ENCODE measurements at regions not wholly inside any gene's neighbourhood (a gene's known extent, or its start where the extent isn't known, plus 50 kb on each side); places are given as distances from the start of the nearest gene placed in this dataset.

- DNase-seq = no peak
- in situ Hi-C loops (cut with MboI; ENCODE audit: low sequenced_read_pairs in 4 of 4) = no loop called here
- TF ChIP-seq POLR2A (IDR thresholded peaks at IDR 0.05) = no peak
- TF ChIP-seq, protein P1, sequence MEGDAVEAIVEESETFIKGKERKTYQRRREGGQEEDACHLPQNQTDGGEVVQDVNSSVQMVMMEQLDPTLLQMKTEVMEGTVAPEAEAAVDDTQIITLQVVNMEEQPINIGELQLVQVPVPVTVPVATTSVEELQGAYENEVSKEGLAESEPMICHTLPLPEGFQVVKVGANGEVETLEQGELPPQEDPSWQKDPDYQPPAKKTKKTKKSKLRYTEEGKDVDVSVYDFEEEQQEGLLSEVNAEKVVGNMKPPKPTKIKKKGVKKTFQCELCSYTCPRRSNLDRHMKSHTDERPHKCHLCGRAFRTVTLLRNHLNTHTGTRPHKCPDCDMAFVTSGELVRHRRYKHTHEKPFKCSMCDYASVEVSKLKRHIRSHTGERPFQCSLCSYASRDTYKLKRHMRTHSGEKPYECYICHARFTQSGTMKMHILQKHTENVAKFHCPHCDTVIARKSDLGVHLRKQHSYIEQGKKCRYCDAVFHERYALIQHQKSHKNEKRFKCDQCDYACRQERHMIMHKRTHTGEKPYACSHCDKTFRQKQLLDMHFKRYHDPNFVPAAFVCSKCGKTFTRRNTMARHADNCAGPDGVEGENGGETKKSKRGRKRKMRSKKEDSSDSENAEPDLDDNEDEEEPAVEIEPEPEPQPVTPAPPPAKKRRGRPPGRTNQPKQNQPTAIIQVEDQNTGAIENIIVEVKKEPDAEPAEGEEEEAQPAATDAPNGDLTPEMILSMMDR (IDR thresholded peaks at IDR 0.05 in 4 of 5, conservative IDR thresholded peaks at IDR 0.05 in 1 of 5) = no peak
- Histone ChIP-seq H3K27ac (no peak overlapping the region), H3K4me3 (no peak overlapping the region), H3K4me1 (no peaks in the 10 kb centered on the region), H3K27me3 (no peaks in the 10 kb centered on the region), H3K36me3 (no peaks in the 10 kb centered on the region), H3K9me3 (no peaks in the 10 kb centered on the region)
- no peak for ATAC-seq
- intact Hi-C loops (cut with DNase I; ENCODE audit: low total_unique reads) = no loop called here
Measured at GRCh38 chr13:61654481-61654880, 238.8 kb upstream of the PCDH20 start.

DNA sequence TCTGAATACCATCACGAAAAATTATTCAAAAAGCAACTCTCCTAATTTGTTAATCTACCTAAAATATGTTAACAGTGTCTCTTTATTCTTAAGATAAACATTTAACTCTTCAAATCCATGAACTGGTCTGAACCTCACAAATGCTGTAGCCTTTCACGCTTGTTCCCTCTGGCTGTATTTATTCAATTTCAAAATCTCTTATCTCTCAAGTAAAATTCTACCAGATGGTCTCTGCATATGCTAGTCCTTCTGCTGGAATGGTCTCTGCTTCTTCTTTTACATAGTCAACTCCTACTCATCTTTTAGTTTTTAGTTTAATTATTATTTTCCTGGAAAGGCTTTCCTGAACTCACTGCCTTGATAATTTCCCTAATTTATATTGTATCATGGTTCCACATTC is 232.9 kb upstream of the PCDH20 start:
- no peaks in the 10 kb centered on the region for H3K4me1 ChIP-seq
- no peak for TF ChIP-seq POLR2A (IDR thresholded peaks at IDR 0.05)
- TF ChIP-seq, protein P1 (IDR thresholded peaks at IDR 0.05 in 4 of 5, conservative IDR thresholded peaks at IDR 0.05 in 1 of 5) = no peak
- ATAC-seq = no peak

DNA sequence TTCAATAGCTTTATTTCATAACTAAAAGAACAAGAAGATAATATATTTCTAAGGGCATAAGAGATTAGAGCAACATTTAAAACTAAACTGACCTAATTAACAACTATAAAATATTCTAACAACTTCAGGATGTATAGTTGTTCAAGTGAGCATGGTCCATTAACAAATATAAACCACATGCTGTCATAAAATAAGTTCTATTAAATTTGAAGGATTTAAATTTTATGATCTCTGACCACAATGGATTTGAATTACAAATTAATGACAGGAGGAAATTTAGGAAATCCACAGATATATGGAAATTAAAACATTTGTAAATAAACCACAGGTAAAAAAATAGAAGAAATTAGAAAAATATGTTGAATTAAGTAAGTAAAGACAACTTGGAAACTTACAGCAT is 196.5 kb upstream of the PCDH20 start:
- DNase-seq = no peak
- Histone ChIP-seq H3K36me3 (no peaks in the 10 kb centered on the region), H3K4me3 (no peak overlapping the region), H3K9me3 (no peaks in the 10 kb centered on the region), H3K4me1 (no peaks in the 10 kb centered on the region), H3K27me3 (no peaks in the 10 kb centered on the region), H3K27ac (no peak overlapping the region)
- intact Hi-C loops (cut with DNase I; ENCODE audit: low total_unique reads) = no loop called here
- no peak for ATAC-seq
- no peak for TF ChIP-seq POLR2A (IDR thresholded peaks at IDR 0.05)
- TF ChIP-seq, protein P1 (IDR thresholded peaks at IDR 0.05 in 4 of 5, conservative IDR thresholded peaks at IDR 0.05 in 1 of 5) = no peak
- in situ Hi-C loops (cut with MboI; ENCODE audit: low sequenced_read_pairs in 4 of 4) = no loop called here

More for the DNA sequence above, 232.9 kb upstream of the PCDH20 start:
- intact Hi-C loops (cut with DNase I; ENCODE audit: low total_unique reads) = no loop called here
- Histone ChIP-seq H3K27ac (no peak overlapping the region), H3K4me3 (no peak overlapping the region), H3K9me3 (no peaks in the 10 kb centered on the region), H3K27me3 (no peaks in the 10 kb centered on the region), H3K36me3 (no peaks in the 10 kb centered on the region)
- in situ Hi-C loops (cut with MboI; ENCODE audit: low sequenced_read_pairs in 4 of 4) = no loop called here
- no peak for DNase-seq

GRCh38 chr13:61608138-61608537 is 192.5 kb upstream of the PCDH20 start:
- Histone ChIP-seq H3K9me3 (no peaks in the 10 kb centered on the region), H3K36me3 (no peaks in the 10 kb centered on the region), H3K27ac (no peak overlapping the region), H3K4me1 (no peaks in the 10 kb centered on the region), H3K4me3 (no peak overlapping the region), H3K27me3 (no peaks in the 10 kb centered on the region)
- DNase-seq (no peak), ATAC-seq (no peak)
- intact Hi-C loops (cut with DNase I; ENCODE audit: low total_unique reads) (no loop called here), in situ Hi-C loops (cut with MboI; ENCODE audit: low sequenced_read_pairs in 4 of 4) (no loop called here)
- no peak for TF ChIP-seq POLR2A (IDR thresholded peaks at IDR 0.05)
- TF ChIP-seq, protein P1 (IDR thresholded peaks at IDR 0.05 in 4 of 5, conservative IDR thresholded peaks at IDR 0.05 in 1 of 5) = no peak

DNA sequence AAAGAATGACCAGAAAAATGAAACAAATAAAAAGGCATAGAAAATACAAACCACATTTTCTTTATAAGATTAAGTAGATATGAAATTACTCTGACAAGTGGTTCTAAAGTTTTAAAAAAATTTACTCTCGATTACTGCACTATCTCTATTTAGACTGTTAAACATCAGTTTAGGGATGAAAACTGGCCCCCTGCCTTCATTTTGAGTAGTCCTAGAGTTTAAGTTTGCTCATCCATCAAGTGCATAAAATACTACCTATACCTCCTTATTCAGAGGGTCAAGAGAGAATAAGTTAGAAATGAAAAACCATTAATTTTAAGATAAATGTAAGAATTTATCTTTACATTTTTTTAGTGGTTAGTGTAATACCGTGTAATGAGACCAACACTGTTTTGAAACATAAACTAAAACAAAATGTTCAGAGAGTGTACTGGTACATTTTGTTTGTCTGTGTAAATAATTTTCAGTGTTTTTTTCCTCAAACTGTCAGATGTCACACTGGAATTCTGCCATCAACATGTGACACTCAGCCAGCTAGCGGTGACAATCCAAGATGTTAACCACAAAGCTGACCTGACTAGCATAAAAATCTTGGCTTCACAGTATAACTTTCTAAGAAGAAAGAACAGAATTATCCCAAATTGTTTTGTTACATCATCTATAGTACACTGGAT is 184.8 kb upstream of the PCDH20 start:
- DNase-seq (peak in 1 of 2 donors; percentile 48), ATAC-seq (peak; percentile 64 to 70)
- Histone ChIP-seq H3K27me3 (no peaks in the 10 kb centered on the region), H3K36me3 (no peaks in the 10 kb centered on the region), H3K4me1 (no peaks in the 10 kb centered on the region), H3K4me3 (no peak overlapping the region), H3K27ac (no peak overlapping the region), H3K9me3 (no peaks in the 10 kb centered on the region)
- intact Hi-C loops (cut with DNase I; ENCODE audit: low total_unique reads) = no loop called here
- TF ChIP-seq, protein P1 (IDR thresholded peaks at IDR 0.05 in 4 of 5, conservative IDR thresholded peaks at IDR 0.05 in 1 of 5) = no peak
- TF ChIP-seq POLR2A (IDR thresholded peaks at IDR 0.05) = no peak
- in situ Hi-C loops (cut with MboI; ENCODE audit: low sequenced_read_pairs in 4 of 4) = no loop called here

Measured in gastrocnemius medialis (tissue), 4 donors.